A673 (cell line): ENCODE measurements at regions not wholly inside any gene's neighbourhood (a gene's known extent, or its start where the extent isn't known, plus 50 kb on each side); places are given as distances from the start of the nearest gene placed in this dataset.

Experiments
- EZH2 ChIP-seq: fragments of 200-600 bp; sonication (generic); IDR thresholded peaks from 2 replicates; pipeline ENCODE4 v1.6.1; 2017; ENCODE audit warnings: borderline replicate concordance, low read depth, mild to moderate bottlenecking, mixed read lengths, antibody characterized with exemption, low read length; ENCODE audit not compliant: poor library complexity, severe bottlenecking
- TF ChIP-seq, protein P1 (sequence below): fragments of 300-800, 200-600 bp; sonication (generic); conservative IDR thresholded peaks from 2 replicates; pipeline ENCODE4 v1.5.1; 2017; ENCODE audit warnings: low read depth, mild to moderate bottlenecking, antibody characterized with exemption, low read length, moderate library complexity, mixed read lengths

DNA sequence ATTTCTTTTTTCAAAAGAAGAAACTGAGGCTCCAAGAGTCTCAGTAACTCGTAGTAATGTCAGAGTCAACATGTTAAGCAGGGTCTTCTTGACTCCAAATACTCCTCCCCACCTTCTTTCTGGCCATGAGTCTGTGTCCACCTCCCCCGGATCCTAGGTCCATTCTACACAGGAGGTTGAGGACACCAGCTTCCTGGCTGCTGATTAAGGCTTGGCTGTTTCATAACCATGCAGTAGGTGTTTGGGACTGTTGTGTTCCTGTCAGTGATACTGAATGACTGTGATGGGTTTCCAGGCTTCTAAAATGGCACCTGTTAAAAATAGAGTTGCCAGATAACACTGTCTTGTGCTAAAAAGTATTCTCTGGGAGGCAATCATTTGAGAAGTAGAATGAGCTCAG, 130.8 kb upstream of the IL12A start:
- TF ChIP-seq, protein P1, sequence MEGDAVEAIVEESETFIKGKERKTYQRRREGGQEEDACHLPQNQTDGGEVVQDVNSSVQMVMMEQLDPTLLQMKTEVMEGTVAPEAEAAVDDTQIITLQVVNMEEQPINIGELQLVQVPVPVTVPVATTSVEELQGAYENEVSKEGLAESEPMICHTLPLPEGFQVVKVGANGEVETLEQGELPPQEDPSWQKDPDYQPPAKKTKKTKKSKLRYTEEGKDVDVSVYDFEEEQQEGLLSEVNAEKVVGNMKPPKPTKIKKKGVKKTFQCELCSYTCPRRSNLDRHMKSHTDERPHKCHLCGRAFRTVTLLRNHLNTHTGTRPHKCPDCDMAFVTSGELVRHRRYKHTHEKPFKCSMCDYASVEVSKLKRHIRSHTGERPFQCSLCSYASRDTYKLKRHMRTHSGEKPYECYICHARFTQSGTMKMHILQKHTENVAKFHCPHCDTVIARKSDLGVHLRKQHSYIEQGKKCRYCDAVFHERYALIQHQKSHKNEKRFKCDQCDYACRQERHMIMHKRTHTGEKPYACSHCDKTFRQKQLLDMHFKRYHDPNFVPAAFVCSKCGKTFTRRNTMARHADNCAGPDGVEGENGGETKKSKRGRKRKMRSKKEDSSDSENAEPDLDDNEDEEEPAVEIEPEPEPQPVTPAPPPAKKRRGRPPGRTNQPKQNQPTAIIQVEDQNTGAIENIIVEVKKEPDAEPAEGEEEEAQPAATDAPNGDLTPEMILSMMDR: no peak
- TF ChIP-seq EZH2: no peak
